ENCODE measurements at regions not wholly inside any gene's neighbourhood (a gene's known extent, or its start where the extent isn't known, plus 50 kb on each side); places are given as distances from the start of the nearest gene placed in this dataset.

DNA sequence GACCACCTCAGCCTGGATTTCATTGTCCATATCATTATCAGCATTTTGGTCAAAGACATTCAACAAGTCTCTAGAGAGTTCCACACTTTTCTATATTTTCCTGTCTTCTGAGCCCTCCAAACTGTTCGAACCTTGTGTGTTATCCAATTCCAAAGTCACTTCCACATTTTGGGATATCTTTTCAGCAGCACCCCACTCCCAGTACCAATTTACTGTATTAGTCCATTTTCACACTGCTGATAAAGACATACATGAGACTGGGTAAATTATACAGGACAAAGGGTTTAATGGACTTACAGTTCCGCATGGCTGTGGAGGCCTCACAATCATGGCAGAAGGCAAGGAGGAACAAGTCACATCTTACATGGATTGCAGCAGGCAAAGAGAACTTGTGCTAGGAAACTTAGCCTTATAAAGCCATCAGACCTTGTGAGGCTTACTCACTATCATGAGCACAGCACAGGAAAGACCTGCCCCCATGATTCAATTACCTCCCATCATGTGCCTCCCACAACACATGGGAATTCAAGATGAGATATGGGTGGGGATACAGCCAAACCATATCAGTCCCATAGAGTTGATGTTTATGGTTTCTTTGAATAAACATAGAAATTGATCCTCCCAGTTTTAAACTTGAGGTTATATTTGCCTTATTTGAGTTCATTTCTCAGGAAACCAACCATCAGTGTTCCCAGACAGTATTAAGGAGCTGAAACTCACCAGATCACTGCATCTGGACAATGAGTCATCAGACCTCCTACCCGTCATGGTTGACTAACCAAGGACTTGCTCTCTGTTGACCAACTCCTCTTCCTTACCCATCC, 322.7 kb upstream of the DUSP10 start:
- no peak for DNase-seq (ENCODE audit: low read depth)

GRCh38 chr1:222062640-222063039, 320.8 kb upstream of the DUSP10 start:
- TF ChIP-seq, protein P1, sequence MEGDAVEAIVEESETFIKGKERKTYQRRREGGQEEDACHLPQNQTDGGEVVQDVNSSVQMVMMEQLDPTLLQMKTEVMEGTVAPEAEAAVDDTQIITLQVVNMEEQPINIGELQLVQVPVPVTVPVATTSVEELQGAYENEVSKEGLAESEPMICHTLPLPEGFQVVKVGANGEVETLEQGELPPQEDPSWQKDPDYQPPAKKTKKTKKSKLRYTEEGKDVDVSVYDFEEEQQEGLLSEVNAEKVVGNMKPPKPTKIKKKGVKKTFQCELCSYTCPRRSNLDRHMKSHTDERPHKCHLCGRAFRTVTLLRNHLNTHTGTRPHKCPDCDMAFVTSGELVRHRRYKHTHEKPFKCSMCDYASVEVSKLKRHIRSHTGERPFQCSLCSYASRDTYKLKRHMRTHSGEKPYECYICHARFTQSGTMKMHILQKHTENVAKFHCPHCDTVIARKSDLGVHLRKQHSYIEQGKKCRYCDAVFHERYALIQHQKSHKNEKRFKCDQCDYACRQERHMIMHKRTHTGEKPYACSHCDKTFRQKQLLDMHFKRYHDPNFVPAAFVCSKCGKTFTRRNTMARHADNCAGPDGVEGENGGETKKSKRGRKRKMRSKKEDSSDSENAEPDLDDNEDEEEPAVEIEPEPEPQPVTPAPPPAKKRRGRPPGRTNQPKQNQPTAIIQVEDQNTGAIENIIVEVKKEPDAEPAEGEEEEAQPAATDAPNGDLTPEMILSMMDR (IDR thresholded peaks at IDR 0.05; ENCODE audit: low read depth, low read length, missing control alignments), result no peak
- H3K4me3 ChIP-seq (ENCODE audit: low read depth, low read length), result no peak overlapping the region
- DNase-seq (ENCODE audit: low read depth), result no peak

More for the DNA sequence above, 322.7 kb upstream of the DUSP10 start:
- TF ChIP-seq, protein P1 (IDR thresholded peaks at IDR 0.05; ENCODE audit: low read depth, low read length, missing control alignments), result no peak
- no peak overlapping the region for H3K4me3 ChIP-seq (ENCODE audit: low read depth, low read length)

DNA sequence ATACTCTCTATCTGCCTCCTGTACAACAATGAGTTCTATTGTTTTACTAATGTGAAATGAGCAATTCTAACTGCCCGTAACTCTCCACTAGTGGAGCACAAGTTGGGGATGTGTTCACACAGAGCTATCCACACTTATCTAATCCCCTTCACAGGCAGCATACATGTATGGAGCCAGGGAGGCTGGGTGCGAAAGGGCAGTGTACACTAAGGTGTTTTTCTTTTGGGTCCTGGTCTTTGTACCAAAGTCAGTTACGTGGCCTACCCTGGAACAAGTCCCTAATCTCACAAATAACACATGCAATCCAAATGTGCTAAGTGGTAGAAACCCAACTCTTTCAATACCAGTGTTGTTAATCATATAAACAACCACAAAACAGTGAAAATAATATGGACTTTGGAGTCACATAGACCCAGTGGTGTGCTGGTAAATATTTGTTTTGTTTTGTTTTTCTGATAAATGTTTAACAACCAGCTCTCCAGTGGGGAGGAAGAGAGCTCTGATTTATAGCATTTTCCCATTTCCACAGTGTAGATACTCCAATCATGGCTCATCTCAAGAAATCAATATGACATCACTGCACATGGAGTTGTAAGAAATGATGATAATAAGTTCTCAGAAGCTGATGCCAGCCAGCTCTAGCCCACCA, 319.9 kb upstream of the DUSP10 start:
- TF ChIP-seq, protein P1 (IDR thresholded peaks at IDR 0.05; ENCODE audit: low read depth, low read length, missing control alignments), result no peak
- DNase-seq (ENCODE audit: low read depth), result no peak
- no peak overlapping the region for H3K4me3 ChIP-seq (ENCODE audit: low read depth, low read length)

- DNase-seq (ENCODE audit: low read depth), result no peak
- TF ChIP-seq, protein P1 (IDR thresholded peaks at IDR 0.05; ENCODE audit: low read depth, low read length, missing control alignments), result no peak
- H3K4me3 ChIP-seq (ENCODE audit: low read depth, low read length), result no peak overlapping the region
Measured at GRCh38 chr1:222060210-222060916, 318.5 kb upstream of the DUSP10 start.

GRCh38 chr1:222058249-222058648, 316.4 kb upstream of the DUSP10 start:
- TF ChIP-seq, protein P1 (IDR thresholded peaks at IDR 0.05; ENCODE audit: low read depth, low read length, missing control alignments), result no peak
- H3K4me3 ChIP-seq (ENCODE audit: low read depth, low read length), result no peak overlapping the region
- no peak for DNase-seq (ENCODE audit: low read depth)

GRCh38 chr1:222057162-222057561, 315.3 kb upstream of the DUSP10 start:
- TF ChIP-seq, protein P1 (IDR thresholded peaks at IDR 0.05; ENCODE audit: low read depth, low read length, missing control alignments), result no peak
- H3K4me3 ChIP-seq (ENCODE audit: low read depth, low read length), result no peak overlapping the region
- peak; percentile 3 for DNase-seq (ENCODE audit: low read depth)

All from GM12864 (cell line).